PC-9 (cell line): ENCODE measurements at regions not wholly inside any gene's neighbourhood (a gene's known extent, or its start where the extent isn't known, plus 50 kb on each side); places are given as distances from the start of the nearest gene placed in this dataset.

Experiments used
- BruUV-seq: library from RNA; stranded (reverse); fragments of 400-500 nt; replicated peaks from 2 replicates; lab custom pipeline; 2021; lab: Mats Ljungman, UMichigan
- CTCF ChIA-PET: fragments of 300-600 bp; sonication (Branson Sonifier 250); formaldehyde crosslinking; loops from one replicate; lab custom pipeline; 2022; ENCODE audit warnings: antibody characterized with exemption; lab: Charles Lee
- POLR2A ChIA-PET: fragments of 300-600 bp; sonication (Branson Sonifier 250); formaldehyde crosslinking; loops from one replicate; lab custom pipeline; 2022; ENCODE audit warnings: antibody characterized with exemption; ENCODE audit not compliant: unreplicated experiment; lab: Charles Lee
- DNase-seq, 2 experiments: peaks; one replicate each; pipeline versions ENCODE4 v3.0.0 to v3.0.0-alpha.2; 2015 to 2022; ENCODE audit warnings: mixed read lengths in 1 of 2
- H2AFZ ChIP-seq: fragments of 200-600 bp; sonication (generic); 2 replicates; pipeline ENCODE4 v1.8.1; 2017; ENCODE audit warnings: antibody characterized with exemption
- H3F3A ChIP-seq: fragments of 200-600 bp; sonication (generic); 2 replicates; pipeline ENCODE4 v1.8.1; 2017; ENCODE audit warnings: antibody characterized with exemption, mild to moderate bottlenecking, low read depth; ENCODE audit not compliant: insufficient read depth
- H3K27ac ChIP-seq: fragments of 200-600 bp; sonication (generic); 2 replicates; pipeline ENCODE4 v1.6.1; 2016; ENCODE audit warnings: mixed run types
- H3K27me3 ChIP-seq: fragments of 200-600 bp; sonication (generic); 2 replicates; pipeline ENCODE4 v1.6.1; 2016; ENCODE audit warnings: low read depth, mixed run types; ENCODE audit not compliant: insufficient read depth
- H3K36me3 ChIP-seq: fragments of 200-600 bp; sonication (generic); 2 replicates; pipeline ENCODE4 v1.6.1; 2016; ENCODE audit warnings: low read depth, mixed run types
- H3K4me1 ChIP-seq: fragments of 200-600 bp; sonication (generic); replicated peaks from 2 replicates; pipeline ENCODE4 v1.6.1; 2016; ENCODE audit warnings: mixed run types; ENCODE audit not compliant: insufficient read depth
- H3K4me2 ChIP-seq: fragments of 200-600 bp; sonication (generic); 2 replicates; pipeline ENCODE4 v1.6.1; 2017; ENCODE audit warnings: mixed run types
- H3K4me3 ChIP-seq: fragments of 200-600 bp; sonication (generic); 2 replicates; pipeline ENCODE4 v1.6.1; 2016; ENCODE audit warnings: mixed run types
- H3K79me2 ChIP-seq: fragments of 200-600 bp; sonication (generic); 2 replicates; pipeline ENCODE4 v1.6.1; 2017; ENCODE audit warnings: low read depth, mixed run types
- H3K9me2 ChIP-seq: fragments of 200-600 bp; sonication (generic); 2 replicates; pipeline ENCODE4 v1.8.1; 2017; ENCODE audit warnings: mild to moderate bottlenecking; ENCODE audit not compliant: insufficient read depth
- H3K9me3 ChIP-seq: fragments of 200-600 bp; sonication (generic); 2 replicates; pipeline ENCODE4 v1.8.1; 2016; ENCODE audit warnings: low read depth; ENCODE audit not compliant: insufficient read depth
- H4K20me1 ChIP-seq: fragments of 200-600 bp; sonication (generic); 2 replicates; pipeline ENCODE4 v1.8.1; 2017; ENCODE audit not compliant: insufficient read depth
- EZH2 ChIP-seq: fragments of 200-600 bp; sonication (generic); IDR thresholded peaks from 2 replicates; pipeline ENCODE4 v1.8.0; 2017; ENCODE audit warnings: antibody characterized with exemption, low read depth
- intact Hi-C: fragments of 100-400 bp; cut with micrococcal nuclease; formaldehyde crosslinking; loops from one replicate; pipeline ENCODE4 v1.10.0; 2022; ENCODE audit not compliant: unreplicated experiment
- TF ChIP-seq, protein P1 (sequence below): fragments of 200-600 bp; sonication (generic); conservative IDR thresholded peaks from 2 replicates; pipeline ENCODE4 v1.6.1; 2017; ENCODE audit warnings: mixed run types, antibody characterized with exemption, mild to moderate bottlenecking, moderate library complexity

DNA sequence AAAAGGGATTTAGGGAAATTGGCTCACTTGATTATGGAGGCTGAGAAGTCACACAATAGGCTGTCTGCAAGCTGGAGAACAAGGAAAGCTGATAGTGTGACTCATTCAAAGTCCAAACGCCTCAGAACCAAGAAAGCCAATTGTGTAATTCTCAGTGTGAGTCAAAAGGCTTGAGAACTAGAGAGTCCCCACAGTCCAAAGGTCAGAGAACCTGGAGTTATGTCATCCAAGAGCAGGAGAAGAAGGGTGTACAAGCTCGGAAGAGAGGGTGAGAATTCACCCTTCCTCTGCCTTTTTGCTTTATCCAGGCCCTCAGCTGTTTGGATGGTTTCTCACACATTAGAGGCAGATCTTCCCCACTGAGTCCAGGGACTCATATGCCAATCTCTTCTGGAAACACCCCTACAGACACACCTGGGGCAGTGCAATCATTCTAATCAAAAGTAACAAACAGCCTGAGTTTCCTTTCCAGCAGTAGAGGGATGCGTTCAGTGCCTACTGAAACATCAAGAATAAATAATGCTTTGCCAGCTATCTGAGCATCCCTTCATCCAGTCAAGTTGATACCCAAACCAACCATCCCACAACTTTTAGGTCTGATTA lies 271.5 kb downstream of the SATB1 start:
- Histone ChIP-seq H2AFZ (no peak overlapping the region; the same call in 1 of the 2 replicates), H3K27me3 (no peaks in the 10 kb centered on the region), H3F3A (peaks cover 10% of the 10 kb centered on the region; the same call in 1 of the 2 replicates), H3K9me2 (no peaks in the 10 kb centered on the region), H3K4me1 (peaks cover 17% of the 10 kb centered on the region), H3K9me3 (no peaks in the 10 kb centered on the region; the same call in 1 of the 2 replicates), H3K36me3 (no peaks in the 10 kb centered on the region), H4K20me1 (no peaks in the 10 kb centered on the region), H3K4me2 (peak overlapping the region; percentile 17; the same call in 1 of the 2 replicates), H3K27ac (peak overlapping the region; percentile 28; the same call in 1 of the 2 replicates), H3K79me2 (no peaks in the 10 kb centered on the region), H3K4me3 (no peak overlapping the region)
- DNase-seq = peak; percentile 2 to 61
- ChIA-PET CTCF (no interaction called here), POLR2A (interaction anchor here (0.5 kb wide), 1 partner anchor 38 kb away, joined by 3 read pairs; no protein-coding TSS in a partner anchor)
- TF ChIP-seq, protein P1, sequence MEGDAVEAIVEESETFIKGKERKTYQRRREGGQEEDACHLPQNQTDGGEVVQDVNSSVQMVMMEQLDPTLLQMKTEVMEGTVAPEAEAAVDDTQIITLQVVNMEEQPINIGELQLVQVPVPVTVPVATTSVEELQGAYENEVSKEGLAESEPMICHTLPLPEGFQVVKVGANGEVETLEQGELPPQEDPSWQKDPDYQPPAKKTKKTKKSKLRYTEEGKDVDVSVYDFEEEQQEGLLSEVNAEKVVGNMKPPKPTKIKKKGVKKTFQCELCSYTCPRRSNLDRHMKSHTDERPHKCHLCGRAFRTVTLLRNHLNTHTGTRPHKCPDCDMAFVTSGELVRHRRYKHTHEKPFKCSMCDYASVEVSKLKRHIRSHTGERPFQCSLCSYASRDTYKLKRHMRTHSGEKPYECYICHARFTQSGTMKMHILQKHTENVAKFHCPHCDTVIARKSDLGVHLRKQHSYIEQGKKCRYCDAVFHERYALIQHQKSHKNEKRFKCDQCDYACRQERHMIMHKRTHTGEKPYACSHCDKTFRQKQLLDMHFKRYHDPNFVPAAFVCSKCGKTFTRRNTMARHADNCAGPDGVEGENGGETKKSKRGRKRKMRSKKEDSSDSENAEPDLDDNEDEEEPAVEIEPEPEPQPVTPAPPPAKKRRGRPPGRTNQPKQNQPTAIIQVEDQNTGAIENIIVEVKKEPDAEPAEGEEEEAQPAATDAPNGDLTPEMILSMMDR = no peak
- TF ChIP-seq EZH2 = no peak
- intact Hi-C loops = no loop called here
- BruUV-seq = no TSS peak

DNA sequence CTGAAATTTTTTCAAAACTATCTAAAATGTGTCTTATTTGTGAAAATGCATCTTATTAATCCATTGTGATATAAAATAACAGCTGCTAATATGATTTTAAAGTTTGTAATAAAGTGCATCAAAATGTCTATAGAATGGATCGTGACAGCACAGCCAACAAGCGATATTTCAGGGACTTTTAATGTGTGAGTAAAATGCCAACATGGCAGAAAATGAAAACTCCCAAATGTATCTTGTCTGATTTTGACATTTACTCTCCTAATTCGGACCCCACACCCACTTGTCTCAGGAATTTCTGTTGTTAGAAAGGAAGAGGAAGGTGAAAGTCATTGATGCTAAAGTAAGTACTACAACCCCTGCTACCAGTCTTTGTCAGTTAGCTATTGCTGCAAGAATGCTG lies 273.9 kb downstream of the SATB1 start:
- H3K27ac ChIP-seq = no peak overlapping the region
- no TSS peak for BruUV-seq
- H3F3A ChIP-seq = peaks cover 10% of the 10 kb centered on the region; the same call in 1 of the 2 replicates
- H4K20me1 ChIP-seq = no peaks in the 10 kb centered on the region
- CTCF ChIA-PET = no interaction called here
- H3K4me1 ChIP-seq = peaks cover 13% of the 10 kb centered on the region
- H3K27me3 ChIP-seq = no peaks in the 10 kb centered on the region
- 0 out of 2 replicates have a peak, but pooled peaks cover 3% of the 10 kb centered on the region for H3K9me2 ChIP-seq
- TF ChIP-seq, protein P1 = no peak
- TF ChIP-seq EZH2 = no peak
- POLR2A ChIA-PET = no interaction called here
- no peak for DNase-seq
- H3K9me3 ChIP-seq = no peaks in the 10 kb centered on the region; the same call in 1 of the 2 replicates
- no peak overlapping the region for H3K4me3 ChIP-seq
- no peaks in the 10 kb centered on the region for H3K79me2 ChIP-seq
- no peaks in the 10 kb centered on the region for H3K36me3 ChIP-seq
- intact Hi-C loops = no loop called here
- no peak overlapping the region for H3K4me2 ChIP-seq
- no peak overlapping the region for H2AFZ ChIP-seq

DNA sequence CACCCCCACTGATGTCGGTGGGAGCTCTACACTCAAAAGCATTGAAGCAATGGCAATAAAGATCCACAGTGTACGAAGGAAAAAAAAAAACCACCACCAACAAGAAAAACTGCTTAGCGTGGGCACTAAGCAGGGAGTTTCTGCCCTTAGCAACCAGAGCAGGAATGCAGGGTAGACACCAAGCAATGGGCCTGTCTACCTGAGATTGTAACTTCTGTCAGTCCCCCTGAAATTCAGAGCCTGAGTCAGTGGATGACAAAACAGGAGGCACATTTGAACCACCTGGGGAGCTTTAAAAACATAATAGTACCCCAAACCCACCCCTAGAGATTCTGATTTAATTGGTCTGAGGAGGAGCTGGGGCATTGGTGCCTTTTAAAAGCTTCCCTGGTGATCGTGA lies 275.2 kb downstream of the SATB1 start:
- no peaks in the 10 kb centered on the region for H3K27me3 ChIP-seq
- no peak overlapping the region for H3K27ac ChIP-seq
- no TSS peak for BruUV-seq
- peaks cover 13% of the 10 kb centered on the region for H3K4me1 ChIP-seq
- no peak overlapping the region for H3K4me3 ChIP-seq
- no peak overlapping the region for H2AFZ ChIP-seq
- H3F3A ChIP-seq = peaks cover 10% of the 10 kb centered on the region; the same call in 1 of the 2 replicates
- DNase-seq = no peak
- TF ChIP-seq EZH2 = no peak
- TF ChIP-seq, protein P1 = no peak
- no peaks in the 10 kb centered on the region for H3K36me3 ChIP-seq
- H4K20me1 ChIP-seq = no peaks in the 10 kb centered on the region
- no peaks in the 10 kb centered on the region; the same call in 1 of the 2 replicates for H3K9me3 ChIP-seq
- 0 out of 2 replicates have a peak, but pooled peaks cover 3% of the 10 kb centered on the region for H3K9me2 ChIP-seq
- intact Hi-C loops = no loop called here
- no peaks in the 10 kb centered on the region for H3K79me2 ChIP-seq
- ChIA-PET POLR2A (no interaction called here), CTCF (no interaction called here)
- H3K4me2 ChIP-seq = no peak overlapping the region
